ENCODE measurements at regions not wholly inside any gene's neighbourhood (a gene's known extent, or its start where the extent isn't known, plus 50 kb on each side); places are given as distances from the start of the nearest gene placed in this dataset.

DNA sequence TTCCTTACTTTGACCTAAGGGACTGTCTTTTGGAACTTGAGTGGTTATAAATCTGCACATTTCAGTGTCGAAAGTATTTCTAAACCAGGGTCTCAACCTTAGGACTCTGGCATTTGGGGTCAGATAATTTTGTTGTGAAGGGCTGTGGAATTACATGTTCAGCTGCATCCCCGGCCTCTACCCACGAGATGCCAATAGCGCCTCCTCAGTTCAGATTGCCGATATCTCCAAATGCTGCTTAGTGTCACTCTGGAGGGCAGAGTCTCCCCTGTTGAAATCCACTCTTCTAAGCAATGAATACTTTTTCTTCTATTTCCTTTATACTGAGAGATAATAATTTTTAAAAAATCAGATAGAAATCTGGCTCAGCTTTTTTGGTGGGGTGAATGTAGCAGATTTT lies 379.4 kb upstream of the RGS6 start:
- no peaks in the 10 kb centered on the region for H3K9me3 Mint-ChIP-seq
- H3K4me3 Mint-ChIP-seq: no peak overlapping the region
- no peaks in the 10 kb centered on the region for H3K79me2 ChIP-seq (ENCODE audit: insufficient read depth, low read length)
- no peaks in the 10 kb centered on the region for H3K79me1 ChIP-seq (ENCODE audit: insufficient read depth, low read depth, low read length, poor library complexity, severe bottlenecking)
- H3K4me1 ChIP-seq (ENCODE audit: insufficient read depth, low read length): no peaks in the 10 kb centered on the region; the same call in 1 of the 2 replicates
- no peak overlapping the region for H3K27ac ChIP-seq (ENCODE audit: insufficient read length, low read depth, low read length)
- H3K27ac Mint-ChIP-seq: peak overlapping the region in 1 of 3 experiments; percentile 12; a peak in 2 of 7 replicates
- no peaks in the 10 kb centered on the region for H3K36me3 Mint-ChIP-seq (ENCODE audit: insufficient read depth in 1 of 3, low read depth in 3 of 3)
- H3K56ac ChIP-seq (ENCODE audit: insufficient read length, low read depth, low read length): no peak overlapping the region
- no peak overlapping the region for H2AK5ac ChIP-seq (ENCODE audit: insufficient read length, low read length)
- peaks cover 7 to 11% of the 10 kb centered on the region in 2 experiments for H3K4me1 Mint-ChIP-seq
- no CpG with 5 or more reads among the region's 5 CpGs for WGBS (ENCODE audit: extremely low coverage, insufficient read length, low lambda C conversion rate)
- H2BK120ac ChIP-seq (ENCODE audit: low read depth, low read length, poor library complexity, severe bottlenecking): no peak overlapping the region
- no peaks in the 10 kb centered on the region for H3K9me3 ChIP-seq (ENCODE audit: control insufficient read depth, low read depth, low read length)
- H4K5ac ChIP-seq (ENCODE audit: insufficient read length, low read depth, low read length): no peak overlapping the region
- H3T11ph ChIP-seq (ENCODE audit: low read length): no peak overlapping the region
- no peaks in the 10 kb centered on the region for H3K27me3 Mint-ChIP-seq (ENCODE audit: low read depth)
- H3K23ac ChIP-seq (ENCODE audit: insufficient read length, low read depth, low read length): no peak overlapping the region
- H3K9ac ChIP-seq (ENCODE audit: extremely low read depth, insufficient read length, low read length): no peak overlapping the region
- no peak overlapping the region for H2BK12ac ChIP-seq (ENCODE audit: insufficient read length, low read depth, low read length)
- H2BK15ac ChIP-seq (ENCODE audit: low read depth, low read length): no peak overlapping the region
- peak; percentile 49 for TF ChIP-seq CTCF (conservative IDR thresholded peaks at IDR 0.05)
- H3K23me2 ChIP-seq (ENCODE audit: insufficient read length, low read depth, low read length, poor library complexity, severe bottlenecking): no peaks in the 10 kb centered on the region
- no peak overlapping the region for H3K14ac ChIP-seq (ENCODE audit: insufficient read depth, low read length)
- H2AFZ ChIP-seq (ENCODE audit: low read length): no peak overlapping the region
- H3K4me2 ChIP-seq (ENCODE audit: insufficient read depth, insufficient read length, low read length): no peak overlapping the region
- H3K27me3 ChIP-seq (ENCODE audit: insufficient read depth, low read length): no peaks in the 10 kb centered on the region
- H4K8ac ChIP-seq (replicated peaks; ENCODE audit: insufficient read length, low read depth, low read length): no peak overlapping the region
- no peaks in the 10 kb centered on the region for H4K20me1 ChIP-seq (ENCODE audit: control insufficient read depth, insufficient read depth, insufficient read length)
- H3K18ac ChIP-seq (ENCODE audit: insufficient read length, low read depth, low read length): no peak overlapping the region
- no peak overlapping the region for H3K4ac ChIP-seq (ENCODE audit: low read depth, low read length)
- DNase-seq: peak; percentile 37
- no peak overlapping the region for H4K91ac ChIP-seq (ENCODE audit: insufficient read length, low read depth, low read length)
- no peak overlapping the region for H2BK5ac ChIP-seq (ENCODE audit: insufficient read length, low read length)
- no peak overlapping the region for H2BK20ac ChIP-seq (ENCODE audit: low read depth, low read length, poor library complexity, severe bottlenecking)
